K562 (cell line): ENCODE measurements at regions not wholly inside any gene's neighbourhood (a gene's known extent, or its start where the extent isn't known, plus 50 kb on each side); places are given as distances from the start of the nearest gene placed in this dataset.

Source experiments
- ATAC-seq: fragments of 200-7000 bp; cut with Tn5 transposase; 3 replicates; pipeline ENCODE4 v1.9.1; 2020; ENCODE audit warnings: moderate library complexity
- BruUV-seq: library from RNA; stranded (reverse); fragments of 400-500 nt; replicated peaks from 2 replicates; lab custom pipeline; 2021; lab: Mats Ljungman, UMichigan
- CTCF ChIA-PET: fragments of 300-600 bp; formaldehyde crosslinking; extraction: SDS; loops from one replicate; lab custom pipeline; 2021; ENCODE audit warnings: low intra/inter-chr PET ratio; lab: Yijun Ruan, JAX
- POLR2A ChIA-PET: fragments of 300-600, 350-650 bp; sonication (Branson Sonifier 250); formaldehyde crosslinking; extraction: SDS; loops from one replicate; lab custom pipeline; 2021; ENCODE audit warnings: antibody characterized with exemption, inconsistent platforms; lab: Yijun Ruan, JAX
- DNase-seq, 4 experiments: peaks; one replicate each; pipeline versions ENCODE4 v3.0.0 to v3.0.0-alpha.2; 2011 to 2018; ENCODE audit warnings: low spot score in 3 of 4, mixed read lengths in 3 of 4; ENCODE audit errors: extremely low read depth in 1 of 4
- FAIRE-seq: peaks from 2 replicates; lab custom pipeline; 2011; peaks lifted over from hg19 to GRCh38; lab: Jason Lieb, UNC
- H2AFZ ChIP-seq: 2 replicates; pipeline ENCODE4 v1.6.0; 2011; ENCODE audit warnings: low read depth, low read length, control low read depth, inconsistent platforms
- H3K27ac ChIP-seq: fragments of 200-600 bp; 3 replicates; pipeline ENCODE4 v1.8.0; 2011; ENCODE audit warnings: low read depth, mild to moderate bottlenecking, control low read depth, inconsistent platforms, low read length, moderate library complexity, mixed read lengths; ENCODE audit errors: extremely low read depth
- H3K27me3 ChIP-seq, 2 experiments: fragments of 300-600 bp in 1 of 2; 2 replicates in 1 of 2; 3 replicates in 1 of 2; pipeline versions ENCODE4 v1.6.0 to v1.8.0; 2011; ENCODE audit warnings: inconsistent platforms in 2 of 2, low read length in 2 of 2, mild to moderate bottlenecking in 1 of 2, mixed read lengths in 1 of 2, moderate library complexity in 1 of 2; ENCODE audit not compliant: control insufficient read depth in 2 of 2, insufficient read depth in 2 of 2
- H3K36me3 ChIP-seq: fragments of 300-600 bp; 3 replicates; pipeline ENCODE4 v1.8.0; 2011; ENCODE audit warnings: mild to moderate bottlenecking, low read length, inconsistent platforms; ENCODE audit not compliant: control insufficient read depth, insufficient read depth
- H3K4me1 ChIP-seq, 2 experiments: fragments of 200-600 bp in 1 of 2; replicated peaks in 1 of 2; 2 replicates in 1 of 2; 3 replicates in 1 of 2; pipeline versions ENCODE4 v1.5.1 to v1.8.0; 2011; ENCODE audit warnings: inconsistent platforms in 2 of 2, low read length in 2 of 2, mild to moderate bottlenecking in 1 of 2, mixed read lengths in 1 of 2, moderate library complexity in 1 of 2; ENCODE audit not compliant: control insufficient read depth in 2 of 2, insufficient read depth in 2 of 2
- H3K4me2 ChIP-seq: 2 replicates; pipeline ENCODE4 v1.6.1; 2011; ENCODE audit warnings: low read length, control low read depth, inconsistent platforms, mixed read lengths; ENCODE audit not compliant: insufficient read depth
- H3K4me3 ChIP-seq: fragments of 200-600 bp; sonication (generic), shearing (Covaris generic); 2 replicates; pipeline ENCODE4 v1.5.1; 2016; ENCODE audit warnings: control low read depth, inconsistent platforms
- H3K79me2 ChIP-seq: fragments of 200-600 bp; 3 replicates; pipeline ENCODE4 v1.8.0; 2011; ENCODE audit warnings: low read length, inconsistent platforms; ENCODE audit not compliant: control insufficient read depth, insufficient read depth
- H3K9ac ChIP-seq, 2 experiments: 2 replicates each; pipeline versions ENCODE4 v1.6.0 to v1.6.1; 2011; ENCODE audit warnings: low read depth in 2 of 2, low read length in 2 of 2, control low read depth in 1 of 2, inconsistent platforms in 1 of 2, mild to moderate bottlenecking in 1 of 2, mixed read lengths in 1 of 2; ENCODE audit not compliant: insufficient read depth in 1 of 2
- H3K9me1 ChIP-seq: one replicate; pipeline ENCODE4 v1.6.0; 2011; ENCODE audit warnings: inconsistent platforms, mild to moderate bottlenecking, low read length, moderate library complexity; ENCODE audit not compliant: control insufficient read depth, insufficient read depth
- H3K9me3 ChIP-seq: replicated peaks from 2 replicates; pipeline ENCODE4 v1.5.1; 2011; ENCODE audit warnings: low read depth, low read length, inconsistent platforms; ENCODE audit not compliant: control insufficient read depth, insufficient read depth
- H4K20me1 ChIP-seq: replicated peaks from 2 replicates; pipeline ENCODE4 v1.6.1; 2011; ENCODE audit warnings: low read length, inconsistent platforms, mixed read lengths; ENCODE audit not compliant: control insufficient read depth, insufficient read depth
- E2F6 ChIP-seq, 2 experiments: IDR thresholded peaks; 2 replicates each; pipeline ENCODE4 v1.6.1; 2011; ENCODE audit warnings: borderline replicate concordance in 1 of 2, control low read depth in 1 of 2, low read depth in 1 of 2, low read length in 1 of 2, mild to moderate bottlenecking in 1 of 2, mixed read lengths in 1 of 2, moderate library complexity in 1 of 2; ENCODE audit not compliant: insufficient read depth in 1 of 2, insufficient read length in 1 of 2, poor library complexity in 1 of 2, severe bottlenecking in 1 of 2; ENCODE audit errors: extremely low read depth in 1 of 2
- GMEB1 ChIP-seq: fragments of 250-450 bp; sonication (Bioruptor Pico); IDR thresholded peaks from 2 replicates; pipeline ENCODE4 v1.4.0; 2020; ENCODE audit warnings: mild to moderate bottlenecking
- GTF2F1 ChIP-seq: IDR thresholded peaks from 2 replicates; pipeline ENCODE4 v1.6.1; 2011; ENCODE audit warnings: low read depth, low read length, improper control_type of control experiment
- HIVEP1 ChIP-seq: fragments of 250-450 bp; sonication (Bioruptor Pico); IDR thresholded peaks from 2 replicates; pipeline ENCODE4 v1.4.0; 2020; ENCODE audit warnings: mild to moderate bottlenecking
- HNRNPK ChIP-seq: fragments of 200-400 bp; formaldehyde crosslinking; IDR thresholded peaks from one replicate; pipeline ENCODE4 v1.6.1; 2018; ENCODE audit warnings: mild to moderate bottlenecking, low read depth, low read length; ENCODE audit not compliant: poor library complexity, severe bottlenecking
- PHF20 ChIP-seq: fragments of 450-650 bp; IDR thresholded peaks from 2 replicates; pipeline ENCODE4 v1.6.1; 2018; ENCODE audit not compliant: partially characterized antibody
- RNF2 ChIP-seq: sonication (generic); IDR thresholded peaks from 2 replicates; pipeline ENCODE4 v1.6.1; 2016
- STAG1 ChIP-seq: sonication (generic); formaldehyde crosslinking; IDR thresholded peaks from 2 replicates; pipeline ENCODE4 v1.5.0; 2020; ENCODE audit warnings: missing genetic modification reagents, borderline replicate concordance
- TCF7 ChIP-seq: sonication (generic); IDR thresholded peaks from 2 replicates; pipeline ENCODE4 v1.6.1; 2016; ENCODE audit warnings: antibody characterized with exemption, borderline replicate concordance
- TGIF2 ChIP-seq: sonication (generic); formaldehyde crosslinking; IDR thresholded peaks from 2 replicates; pipeline ENCODE4 v1.8.1; 2022; ENCODE audit warnings: mild to moderate bottlenecking, missing genetic modification reagents, moderate library complexity
- U2AF2 ChIP-seq: fragments of 200-400 bp; formaldehyde crosslinking; optimal IDR thresholded peaks from 2 replicates; pipeline ENCODE3; 2017; ENCODE audit warnings: low read depth, mild to moderate bottlenecking, low read length
- ZBTB12 ChIP-seq: fragments of 250-450 bp; sonication (Bioruptor Pico); IDR thresholded peaks from 2 replicates; pipeline ENCODE4 v1.4.0; 2020
- ZNF165 ChIP-seq: fragments of 250-450 bp; sonication (Bioruptor Pico); IDR thresholded peaks from 2 replicates; pipeline ENCODE4 v1.4.0; 2020; ENCODE audit warnings: borderline replicate concordance
- ZNF589 ChIP-seq: fragments of 200-800 bp; sonication (Bioruptor generic); IDR thresholded peaks from 2 replicates; pipeline ENCODE4 v1.6.1; 2016; ENCODE audit warnings: low read depth, missing genetic modification characterization, missing compliant biosample characterization
- in situ Hi-C: fragments of 300-500 bp; cut with MboI; formaldehyde crosslinking; loops from 4 replicates; pipeline ENCODE4 v1.15.0; 2018; ENCODE audit warnings: inconsistent platforms, mixed read lengths
- intact Hi-C: fragments of 100-400 bp; cut with micrococcal nuclease; formaldehyde crosslinking; loops from 2 replicates; pipeline ENCODE4 v1.14.2; 2022
- TF ChIP-seq, protein P1 (sequence below): fragments of 450-650 bp; IDR thresholded peaks from one replicate; pipeline ENCODE4 v1.6.1; 2018; ENCODE audit warnings: mild to moderate bottlenecking, moderate library complexity; ENCODE audit not compliant: partially characterized antibody
- TF ChIP-seq, protein P2 (sequence below): fragments of 250-450 bp; sonication (Bioruptor Pico); IDR thresholded peaks from 2 replicates; pipeline ENCODE4 v1.8.0; 2022; ENCODE audit warnings: inconsistent platforms, mild to moderate bottlenecking, moderate library complexity, borderline replicate concordance

DNA sequence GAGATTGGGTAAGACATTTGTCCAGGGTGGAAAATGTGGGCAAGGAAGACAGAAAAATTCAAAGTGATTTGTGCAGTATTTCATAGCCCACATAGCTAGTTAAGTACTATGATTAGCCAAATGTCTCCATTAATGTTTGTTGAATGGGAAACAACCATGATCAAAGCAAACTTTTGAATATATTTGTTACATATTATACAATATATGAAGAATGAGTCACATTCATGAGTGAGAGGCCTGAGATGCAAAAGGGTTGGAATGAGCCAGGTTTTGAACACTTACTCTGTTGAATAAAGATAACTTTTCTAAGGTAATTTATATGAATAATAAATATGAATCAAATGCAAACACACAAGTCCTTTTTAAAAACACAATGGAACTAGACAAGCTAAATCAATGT, 984.5 kb upstream of the CDH2 start:
- H3K27ac ChIP-seq, result no peak overlapping the region
- H3K4me3 ChIP-seq, result no peak overlapping the region
- no peaks in the 10 kb centered on the region for H3K79me2 ChIP-seq
- no peaks in the 10 kb centered on the region for H3K9me3 ChIP-seq
- no peak for ATAC-seq
- no peaks in the 10 kb centered on the region for H3K27me3 ChIP-seq
- no peaks in the 10 kb centered on the region for H3K36me3 ChIP-seq
- no peaks in the 10 kb centered on the region for H3K9me1 ChIP-seq
- ChIA-PET POLR2A (no interaction called here), CTCF (no interaction called here)
- no peak for FAIRE-seq
- no peaks in the 10 kb centered on the region for H3K4me1 ChIP-seq
- no peak overlapping the region for H3K9ac ChIP-seq
- in situ Hi-C loops, result no loop called here
- DNase-seq, result no peak
- BruUV-seq, result no TSS peak
- no peak overlapping the region for H2AFZ ChIP-seq
- no peak overlapping the region for H3K4me2 ChIP-seq
- TF ChIP-seq TCF7, result no peak
- no peak for TF ChIP-seq ZNF165
- no peak for TF ChIP-seq PHF20
- no peak for TF ChIP-seq STAG1
- no peak for TF ChIP-seq GTF2F1
- no peak for TF ChIP-seq GMEB1 (CRISPR knock-in tag)
- TF ChIP-seq, protein P1, sequence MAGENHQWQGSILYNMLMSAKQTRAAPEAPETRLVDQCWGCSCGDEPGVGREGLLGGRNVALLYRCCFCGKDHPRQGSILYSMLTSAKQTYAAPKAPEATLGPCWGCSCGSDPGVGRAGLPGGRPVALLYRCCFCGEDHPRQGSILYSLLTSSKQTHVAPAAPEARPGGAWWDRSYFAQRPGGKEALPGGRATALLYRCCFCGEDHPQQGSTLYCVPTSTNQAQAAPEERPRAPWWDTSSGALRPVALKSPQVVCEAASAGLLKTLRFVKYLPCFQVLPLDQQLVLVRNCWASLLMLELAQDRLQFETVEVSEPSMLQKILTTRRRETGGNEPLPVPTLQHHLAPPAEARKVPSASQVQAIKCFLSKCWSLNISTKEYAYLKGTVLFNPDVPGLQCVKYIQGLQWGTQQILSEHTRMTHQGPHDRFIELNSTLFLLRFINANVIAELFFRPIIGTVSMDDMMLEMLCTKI, result no peak
- TF ChIP-seq RNF2, result no peak
- no peak for TF ChIP-seq HNRNPK
- TF ChIP-seq, protein P2, sequence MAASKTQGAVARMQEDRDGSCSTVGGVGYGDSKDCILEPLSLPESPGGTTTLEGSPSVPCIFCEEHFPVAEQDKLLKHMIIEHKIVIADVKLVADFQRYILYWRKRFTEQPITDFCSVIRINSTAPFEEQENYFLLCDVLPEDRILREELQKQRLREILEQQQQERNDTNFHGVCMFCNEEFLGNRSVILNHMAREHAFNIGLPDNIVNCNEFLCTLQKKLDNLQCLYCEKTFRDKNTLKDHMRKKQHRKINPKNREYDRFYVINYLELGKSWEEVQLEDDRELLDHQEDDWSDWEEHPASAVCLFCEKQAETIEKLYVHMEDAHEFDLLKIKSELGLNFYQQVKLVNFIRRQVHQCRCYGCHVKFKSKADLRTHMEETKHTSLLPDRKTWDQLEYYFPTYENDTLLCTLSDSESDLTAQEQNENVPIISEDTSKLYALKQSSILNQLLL (CRISPR knock-in tag), result no peak
- TF ChIP-seq U2AF2, result no peak
- TF ChIP-seq ZNF589 (CRISPR knock-in tag), result no peak
- no peak for TF ChIP-seq TGIF2 (CRISPR knock-in tag)
- TF ChIP-seq HIVEP1, result no peak
- no peak for TF ChIP-seq E2F6 (IDR thresholded peaks at IDR 0.05; ENCODE audit: borderline replicate concordance in 1 of 2, extremely low read depth in 1 of 2, insufficient read depth in 1 of 2, insufficient read length in 1 of 2, low read depth in 1 of 2, low read length in 1 of 2, poor library complexity in 1 of 2, severe bottlenecking in 1 of 2)
- TF ChIP-seq ZBTB12, result no peak
- no peaks in the 10 kb centered on the region for H4K20me1 ChIP-seq
- intact Hi-C loops, result no loop called here
